A172 (cell line): ENCODE measurements at regions not wholly inside any gene's neighbourhood (a gene's known extent, or its start where the extent isn't known, plus 50 kb on each side); places are given as distances from the start of the nearest gene placed in this dataset.

Experiments
- DNase-seq: peaks from one replicate; pipeline ENCODE4 v3.0.0-alpha.2; 2015; ENCODE audit warnings: low spot score

DNA sequence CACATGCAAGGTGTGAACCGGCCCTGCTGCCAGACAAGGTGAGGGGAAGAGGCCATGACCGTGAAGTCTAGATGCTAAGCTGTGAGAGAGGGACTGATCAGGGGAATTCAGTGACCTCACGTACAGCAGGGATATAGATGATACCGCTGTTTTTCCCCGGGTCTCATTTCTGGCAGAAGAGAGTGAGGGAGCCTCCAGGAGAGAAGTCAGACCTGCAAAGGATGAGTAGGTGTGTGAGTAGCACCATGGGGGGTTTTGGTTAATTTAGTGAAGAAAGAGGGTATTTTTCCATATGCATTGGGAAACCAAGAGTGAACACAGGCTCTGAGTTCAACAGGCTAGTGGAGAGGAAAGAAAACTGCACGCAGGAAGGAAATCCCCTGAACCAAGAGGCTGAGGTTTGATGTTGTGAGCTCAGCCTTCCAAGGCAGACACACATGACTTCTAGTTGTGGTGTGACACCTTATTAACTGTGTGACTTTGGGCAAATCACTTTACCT, 127.6 kb upstream of the GATB start:
- DNase-seq, result no peak

DNA sequence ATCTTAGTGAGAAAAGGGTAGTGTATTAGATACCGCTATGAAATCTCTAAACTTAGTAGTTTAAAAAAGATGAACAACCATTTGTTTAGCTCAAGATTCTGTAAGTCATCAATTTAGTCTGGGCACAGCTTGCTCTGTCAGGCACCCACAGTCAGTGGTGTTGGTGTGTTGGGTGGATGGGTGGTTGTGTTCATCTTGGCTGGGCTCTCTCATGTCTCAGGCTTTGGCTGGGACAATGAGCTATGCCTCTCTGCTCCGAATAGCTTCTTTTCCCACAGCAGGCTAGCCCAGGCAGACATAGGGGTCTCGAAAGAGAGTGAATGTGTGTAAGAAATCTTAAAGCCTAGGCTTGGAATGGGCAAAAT, 127.0 kb upstream of the GATB start:
- no peak for DNase-seq

DNA sequence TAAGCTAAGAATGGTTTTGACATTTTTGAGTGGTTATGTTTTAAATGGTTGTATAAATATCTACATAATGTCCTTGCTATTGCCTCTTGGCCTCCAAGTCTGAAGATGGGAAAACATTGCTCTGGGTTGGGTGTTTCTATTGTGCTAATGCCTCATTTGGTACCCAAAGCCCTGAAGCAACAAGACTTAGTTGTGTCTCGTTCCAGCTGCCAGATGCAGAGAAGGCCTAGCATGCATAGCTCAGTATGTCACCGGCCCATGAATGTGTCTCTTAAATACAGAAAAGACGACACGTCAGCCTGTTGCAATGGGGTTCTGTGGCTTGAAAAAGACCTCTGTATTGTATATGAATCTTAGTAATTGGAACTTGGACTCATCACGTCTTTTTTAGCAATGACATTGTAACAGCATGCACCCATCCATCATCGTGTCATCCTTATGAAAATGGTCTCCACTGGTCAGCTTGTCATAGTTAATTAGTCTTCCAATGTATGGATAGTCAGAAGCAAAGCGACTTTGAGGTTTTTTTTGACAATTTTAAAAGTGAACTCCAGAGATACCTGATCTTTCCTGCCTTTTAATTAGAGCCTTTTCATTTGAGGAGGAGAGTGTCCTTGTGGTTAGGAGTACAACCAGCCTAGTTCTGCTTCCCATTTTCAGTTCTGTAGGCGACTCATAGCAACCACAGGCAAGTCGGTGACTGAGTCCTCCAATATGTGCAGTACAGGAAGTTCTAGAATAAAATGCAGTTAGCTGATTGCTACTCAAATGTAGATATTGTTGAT, 126.4 kb upstream of the GATB start:
- peak; percentile 78 for DNase-seq

DNA sequence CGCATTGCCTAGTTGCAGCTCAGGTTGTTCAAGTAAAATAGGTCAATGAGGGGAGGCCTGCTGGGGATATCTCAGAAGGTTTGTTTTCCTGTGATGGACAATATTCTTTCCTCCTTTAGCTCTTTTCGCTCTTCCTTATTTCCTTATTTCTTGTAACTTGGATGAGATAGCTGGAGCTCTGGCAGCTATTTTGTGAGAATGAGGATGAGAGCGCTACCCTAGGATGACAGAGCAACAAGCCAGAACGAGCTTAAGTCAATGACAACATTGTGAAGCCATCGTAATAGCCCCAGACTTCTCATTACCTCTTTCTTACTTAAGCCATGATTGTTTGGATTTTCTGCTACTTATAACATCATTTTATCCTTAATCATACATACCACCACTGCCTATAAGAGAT, 124.3 kb upstream of the GATB start:
- no peak for DNase-seq

DNA sequence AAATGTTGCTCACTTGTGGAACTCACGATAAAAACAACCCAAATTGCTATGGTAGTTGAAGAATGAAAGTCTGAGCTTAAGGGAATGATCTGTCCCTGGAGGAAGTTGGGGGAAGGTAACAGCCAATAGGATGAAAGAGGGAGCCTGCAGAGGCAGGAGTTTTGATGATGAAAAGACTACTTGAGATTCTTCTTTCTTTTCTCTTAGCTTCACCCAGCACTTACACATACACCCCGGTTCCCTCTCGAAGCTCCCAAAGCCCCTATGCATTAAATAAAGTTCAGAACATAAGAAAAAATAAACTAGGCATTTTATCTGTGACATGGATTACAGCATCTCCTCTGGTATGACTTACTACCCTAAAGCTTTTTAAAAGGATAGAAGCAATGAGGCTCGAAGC, 122.9 kb upstream of the GATB start:
- no peak for DNase-seq

DNA sequence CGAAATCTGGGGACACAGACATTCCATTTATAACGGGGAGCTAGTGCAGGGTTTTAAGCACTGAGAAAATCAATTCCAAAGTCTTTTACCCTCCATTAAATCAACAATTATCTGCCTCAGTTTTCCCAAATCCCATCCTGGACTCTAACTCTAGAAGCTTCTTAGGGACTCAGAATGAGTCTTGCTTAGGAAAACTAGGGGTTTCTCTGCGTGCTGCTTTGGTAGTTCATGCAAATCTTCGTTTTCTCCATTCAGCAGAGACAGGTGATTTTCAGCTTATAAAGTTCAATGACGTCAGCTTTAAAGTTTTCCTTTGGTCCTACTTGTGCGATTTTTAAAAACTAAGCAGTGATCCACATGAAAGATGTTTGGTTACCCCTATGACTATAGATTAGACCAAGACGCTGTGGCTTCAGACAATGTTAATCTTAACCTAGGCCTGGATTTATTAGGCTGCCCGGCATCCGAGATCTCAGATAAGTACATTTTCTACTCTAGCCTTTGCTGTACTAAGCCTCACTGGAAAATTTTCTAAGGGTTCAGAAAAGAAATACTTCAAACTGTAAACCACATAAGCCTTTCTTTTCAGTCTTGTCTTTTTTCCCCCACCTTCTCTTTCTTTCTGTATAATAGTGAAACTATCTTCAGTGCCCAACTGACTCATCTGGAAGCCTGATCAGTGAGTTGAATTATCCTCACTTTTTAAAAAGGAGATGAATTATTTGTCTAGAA, 121.4 kb upstream of the GATB start:
- no peak for DNase-seq

DNA sequence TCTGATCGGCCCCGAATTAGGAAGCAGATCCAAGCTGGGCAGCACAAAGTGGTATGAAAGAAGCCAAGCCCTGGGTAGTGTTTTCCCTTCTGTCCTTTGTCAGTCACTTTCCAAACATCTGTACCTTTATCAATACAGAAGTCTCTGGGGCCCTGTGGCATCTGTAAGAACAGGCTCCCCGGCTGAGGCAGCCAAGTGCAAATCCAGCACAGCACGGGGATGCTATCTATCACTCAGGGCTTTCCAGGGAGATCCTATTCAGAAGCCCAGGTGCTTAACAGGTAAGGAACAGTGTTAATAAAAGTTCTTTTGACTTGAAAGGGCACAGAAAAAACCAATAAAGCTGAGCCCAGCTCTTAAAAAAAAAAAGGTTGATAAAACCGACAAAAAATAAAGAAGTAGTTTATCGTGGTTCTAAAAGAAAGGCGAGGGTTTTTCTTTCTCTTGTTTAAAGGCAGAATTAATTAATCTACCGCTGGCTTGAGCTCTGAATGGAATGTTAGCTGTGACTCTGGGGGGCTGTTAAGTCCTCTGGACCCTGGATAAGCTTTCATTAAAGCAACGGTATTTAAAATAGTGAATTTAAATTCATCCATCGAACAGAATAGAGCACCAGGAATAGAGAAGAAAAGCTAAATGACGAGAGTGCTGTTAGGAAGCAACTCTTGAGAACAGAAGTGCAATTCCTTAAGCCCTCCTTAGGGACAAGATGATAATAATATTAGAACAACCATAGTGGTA, 119.1 kb upstream of the GATB start:
- DNase-seq, result no peak

DNA sequence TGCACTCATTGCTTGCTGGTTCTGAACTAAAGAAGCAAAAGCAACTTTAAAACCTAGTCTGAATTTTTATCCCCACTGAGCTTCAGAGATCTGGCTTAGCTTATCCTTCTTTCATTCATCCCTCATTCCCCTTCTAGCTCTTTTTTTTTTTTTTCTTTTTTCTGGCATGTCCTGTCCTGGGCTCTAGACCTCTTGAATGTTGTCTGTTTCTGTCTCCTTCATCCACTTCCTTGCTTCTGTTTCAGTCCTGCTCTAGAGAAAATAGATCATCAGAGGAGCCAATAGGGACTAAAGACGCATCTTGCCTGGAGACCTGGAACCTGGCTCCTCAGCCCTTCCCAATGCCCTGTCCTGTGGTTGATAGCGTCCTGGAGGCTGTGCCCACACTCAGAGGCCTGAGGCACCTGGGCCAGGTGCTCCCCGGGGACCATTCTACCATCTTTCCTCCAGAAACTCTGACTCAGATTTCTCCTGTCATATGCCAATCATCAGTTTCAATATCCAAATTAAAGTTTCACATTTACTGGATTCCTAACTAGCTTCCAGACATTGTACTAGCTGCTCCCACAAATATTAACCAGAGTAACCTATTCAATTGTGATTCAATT, 115.7 kb upstream of the GATB start:
- no peak for DNase-seq

DNA sequence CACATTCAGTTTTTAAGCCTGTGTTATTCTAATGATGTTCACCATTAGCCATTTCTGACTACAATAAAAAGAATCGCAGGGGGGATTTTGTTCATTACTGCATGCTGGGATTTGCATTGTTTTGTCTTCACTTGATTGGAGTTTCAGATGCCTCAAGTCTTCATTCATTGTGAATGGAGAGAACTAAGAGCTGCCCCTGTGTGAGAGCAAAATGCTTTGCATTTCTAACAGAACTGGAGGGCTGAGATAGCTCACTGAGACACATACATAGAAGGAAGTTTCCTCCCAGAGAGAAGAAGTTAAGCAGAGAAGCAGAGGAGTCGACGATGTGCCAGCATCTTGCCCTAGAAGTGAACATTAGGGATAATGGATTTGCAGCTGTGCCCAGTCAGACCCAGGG, 113.5 kb upstream of the GATB start:
- DNase-seq, result no peak

DNA sequence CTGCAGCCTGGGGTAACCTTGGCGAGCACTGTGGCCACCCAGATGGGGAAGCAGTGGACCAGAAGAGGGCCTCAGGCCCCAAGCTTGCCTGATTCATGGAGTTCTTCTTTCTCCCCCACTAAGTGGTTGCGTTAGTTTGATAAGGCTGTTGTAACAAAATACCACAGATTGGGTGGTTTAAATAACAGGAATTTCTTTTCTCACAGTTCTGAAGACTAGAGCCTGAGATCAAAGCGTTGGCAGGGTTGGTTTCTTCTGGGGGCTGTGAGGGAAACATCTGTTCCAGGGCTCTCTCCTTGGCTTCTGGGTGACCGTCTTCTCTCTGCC, 105.7 kb upstream of the GATB start:
- no peak for DNase-seq

DNA sequence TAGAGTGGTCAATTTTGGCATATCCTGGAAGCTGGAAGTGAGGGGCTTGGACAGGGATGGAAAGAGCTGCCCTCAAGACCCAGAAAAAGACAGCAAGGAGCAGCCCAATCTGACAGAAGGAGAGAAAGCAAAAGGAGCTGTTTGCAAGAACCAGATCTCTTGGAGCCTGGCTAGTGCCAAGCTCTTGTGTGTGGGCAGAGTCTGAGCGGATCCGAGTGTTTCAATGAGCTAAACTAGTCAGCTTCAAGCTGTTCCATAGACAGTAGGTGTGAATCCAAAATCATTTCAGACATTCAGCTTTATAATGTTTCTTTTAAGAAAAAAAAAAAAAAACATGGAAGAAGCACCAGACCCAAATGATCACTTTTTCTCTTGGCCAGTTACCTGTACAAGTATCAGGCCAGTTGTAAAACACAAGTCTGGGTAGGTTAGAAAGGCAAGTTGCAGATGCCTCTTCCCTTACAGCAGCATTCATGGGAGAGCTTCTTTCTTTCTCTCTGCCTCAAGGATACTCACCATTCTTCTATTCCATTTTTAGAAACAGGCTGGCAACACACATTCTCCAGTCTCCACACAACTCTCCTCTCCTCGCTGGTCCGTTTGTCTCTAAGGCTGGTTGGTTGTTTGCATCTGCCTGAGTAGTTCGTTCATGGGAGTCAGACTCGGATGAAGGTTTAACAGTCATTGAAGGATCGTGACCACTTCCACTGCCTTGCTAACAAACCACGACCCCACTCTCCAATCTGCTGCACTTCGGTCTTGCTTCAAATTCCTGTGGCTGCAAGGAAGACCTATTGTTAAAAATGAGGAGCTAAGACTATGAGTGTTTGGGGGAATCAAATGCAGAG, 105.2 kb upstream of the GATB start:
- no peak for DNase-seq

DNA sequence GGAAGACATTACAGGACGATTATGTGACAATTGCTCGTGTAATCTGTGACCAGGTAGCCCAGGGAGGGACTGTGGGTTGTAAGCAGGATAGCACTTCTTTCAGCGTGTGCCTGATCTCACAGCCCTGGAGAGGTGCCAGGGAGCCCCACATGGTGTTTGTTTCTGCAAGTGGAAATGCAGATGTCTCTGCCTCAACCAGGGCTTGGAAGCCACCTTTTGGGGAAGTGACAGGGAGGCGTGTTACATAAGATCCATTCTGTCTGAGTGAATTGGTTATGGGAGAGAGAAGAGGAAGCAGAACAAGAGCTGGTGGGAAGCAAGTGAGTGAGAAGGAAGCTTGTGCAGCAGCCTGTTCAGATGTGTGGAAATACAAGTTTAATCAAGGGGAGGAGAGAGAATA, 104.5 kb upstream of the GATB start:
- DNase-seq, result no peak

DNA sequence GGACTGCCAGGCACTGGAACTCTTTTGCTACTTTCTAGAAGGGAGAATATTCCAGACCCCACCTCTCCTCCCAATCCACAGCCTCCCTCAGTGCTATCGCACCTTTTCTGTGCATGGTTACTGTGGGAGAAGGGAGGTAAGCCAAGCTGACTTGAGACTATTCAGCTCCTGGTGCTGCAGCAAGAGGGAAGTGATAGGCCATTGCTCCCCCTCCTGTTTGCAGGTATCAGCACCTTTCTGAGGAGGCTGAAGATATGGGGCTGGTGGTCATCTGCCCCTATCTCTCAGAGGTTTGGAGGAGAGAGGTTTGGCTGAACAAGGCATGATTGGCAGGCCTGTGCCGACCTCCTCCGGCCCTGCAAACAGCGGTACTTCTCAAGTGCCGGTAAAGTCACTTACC, 103.3 kb upstream of the GATB start:
- DNase-seq, result no peak

DNA sequence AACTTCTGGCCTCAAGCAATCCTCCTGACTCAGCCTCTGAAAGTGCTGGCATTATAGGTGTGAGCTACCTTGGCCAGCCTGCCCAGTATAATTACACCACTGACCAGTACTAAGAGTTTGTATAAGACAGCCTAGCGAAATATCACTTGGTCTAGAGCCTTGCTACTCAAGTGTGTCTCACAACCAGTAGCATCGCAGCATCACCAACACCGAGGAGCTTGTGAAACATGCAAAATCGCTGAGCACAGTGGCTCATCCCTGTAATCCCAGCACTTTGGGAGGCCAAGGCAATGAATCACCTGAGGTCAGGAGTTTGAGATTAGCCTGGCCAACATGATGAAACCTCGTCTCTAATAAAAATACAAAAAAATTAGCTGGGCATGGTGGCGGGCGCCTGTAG, 102.0 kb upstream of the GATB start:
- peak; percentile 45 for DNase-seq

DNA sequence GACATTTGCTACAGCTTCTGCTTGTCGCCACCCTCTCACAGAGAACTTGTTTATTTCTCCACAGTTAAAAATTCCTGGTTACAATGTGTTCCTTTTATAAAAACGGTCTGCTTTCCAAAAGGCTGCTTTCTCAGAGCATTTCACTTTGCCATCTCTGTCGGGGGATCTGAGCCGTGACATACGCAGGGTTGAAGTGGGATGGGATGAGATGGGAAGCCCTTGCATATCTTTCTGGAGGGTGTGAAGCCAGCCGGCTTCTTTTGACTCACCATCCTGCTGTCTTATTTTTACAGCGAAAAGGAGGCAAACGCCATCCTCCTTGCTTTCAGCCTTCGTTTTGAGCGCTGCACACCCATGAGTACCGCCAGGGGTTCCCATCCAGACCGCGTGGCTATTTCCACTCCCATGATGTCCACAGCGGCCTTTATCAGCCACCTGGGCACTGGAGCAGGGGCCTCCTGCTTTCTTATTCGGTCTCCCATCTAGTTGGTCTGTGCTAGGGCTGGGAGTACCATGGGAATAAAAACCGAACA, 99.8 kb upstream of the GATB start:
- no peak for DNase-seq

DNA sequence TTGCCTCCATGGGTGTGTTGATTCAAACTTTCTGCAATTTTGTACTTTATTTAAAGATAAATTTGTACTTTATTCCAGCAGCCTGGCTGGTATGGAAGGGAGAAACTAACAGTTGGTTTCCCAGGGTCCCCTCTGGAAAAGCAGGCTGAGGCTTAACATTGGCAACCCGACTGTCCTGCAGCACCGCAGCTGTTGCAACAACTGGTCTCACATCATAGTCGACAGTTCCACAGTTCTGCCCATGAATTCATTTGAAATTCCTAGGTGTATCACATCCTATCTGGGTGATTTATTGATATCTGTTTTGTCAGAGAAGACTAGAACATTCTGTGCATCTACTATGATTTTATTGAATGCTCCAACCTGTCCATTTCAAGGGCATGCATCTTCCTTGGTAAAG, 98.8 kb upstream of the GATB start:
- DNase-seq, result no peak

DNA sequence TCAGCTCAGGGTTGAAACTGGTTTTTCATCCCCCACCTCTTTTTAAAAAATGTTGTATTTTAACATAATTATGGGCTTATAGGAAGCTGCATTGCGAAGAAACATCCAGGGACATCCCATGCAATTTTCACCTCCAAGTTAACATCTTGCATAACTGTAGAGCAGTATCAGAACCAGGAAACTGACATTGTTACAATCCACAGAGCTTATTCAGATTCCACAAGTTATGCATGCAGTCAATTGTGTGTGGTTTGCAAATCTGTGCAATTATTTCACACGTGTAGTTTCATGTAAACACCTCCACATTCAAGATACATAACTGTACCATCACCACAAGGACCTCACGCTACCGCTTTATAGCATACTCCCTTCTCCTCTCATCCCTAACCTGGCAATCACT, 97.5 kb upstream of the GATB start:
- DNase-seq, result no peak

DNA sequence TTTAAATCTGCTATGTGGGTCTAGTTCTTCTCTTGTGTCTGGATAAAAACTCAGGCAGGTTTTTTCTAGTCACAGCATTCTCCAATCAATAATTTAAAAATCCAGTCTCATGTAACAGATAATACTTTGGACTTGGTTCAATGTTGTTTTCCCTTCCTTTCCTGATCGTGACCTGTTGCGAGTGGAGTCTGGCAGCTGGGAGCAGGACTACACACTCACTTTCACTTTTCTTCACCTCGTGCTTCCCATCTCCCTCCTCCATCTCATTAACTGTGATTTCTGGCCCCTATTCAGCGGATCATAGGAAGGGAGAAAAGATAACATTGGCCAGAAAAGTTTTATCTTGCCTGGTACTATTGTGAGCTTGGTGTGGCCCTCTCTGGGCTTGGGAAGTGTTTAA, 96.6 kb upstream of the GATB start:
- no peak for DNase-seq

DNA sequence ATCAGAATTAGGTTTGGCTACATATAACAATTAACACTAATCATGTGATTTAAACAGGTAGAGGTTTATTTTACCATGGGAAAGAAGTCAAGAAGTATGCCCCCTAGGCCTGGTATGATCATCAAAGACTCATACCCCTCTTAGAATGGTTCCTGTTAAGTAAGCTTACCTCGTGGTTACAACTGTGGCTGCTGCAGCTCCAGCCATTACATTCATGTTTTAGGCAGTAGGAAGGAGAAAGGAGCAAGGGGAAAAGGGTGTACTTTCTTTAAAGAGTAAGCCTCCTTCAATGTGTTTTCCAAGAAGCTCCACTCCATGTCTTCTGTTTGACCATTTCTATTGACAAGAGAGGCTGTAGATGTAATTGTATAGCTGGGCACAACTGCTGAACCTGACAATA, 94.9 kb upstream of the GATB start:
- no peak for DNase-seq

DNA sequence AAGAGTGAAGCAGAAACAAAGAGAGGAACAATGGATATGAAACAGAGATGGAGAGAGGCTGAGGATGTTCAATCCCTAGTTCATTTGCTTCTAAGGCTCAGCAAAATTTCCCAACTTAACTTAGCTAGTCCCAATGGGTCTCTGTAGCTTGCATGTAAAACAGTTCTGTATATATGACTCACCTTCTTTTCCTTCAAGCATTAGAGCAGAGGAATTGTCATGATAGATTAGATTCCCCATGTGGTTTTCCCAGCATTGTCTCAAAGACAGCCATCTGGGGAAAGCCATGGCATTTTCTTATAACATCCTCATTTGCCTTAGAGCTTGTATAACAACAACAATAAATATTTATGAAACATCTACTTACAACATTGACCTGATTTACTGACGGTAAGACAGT, 93.9 kb upstream of the GATB start:
- DNase-seq, result no peak

DNA sequence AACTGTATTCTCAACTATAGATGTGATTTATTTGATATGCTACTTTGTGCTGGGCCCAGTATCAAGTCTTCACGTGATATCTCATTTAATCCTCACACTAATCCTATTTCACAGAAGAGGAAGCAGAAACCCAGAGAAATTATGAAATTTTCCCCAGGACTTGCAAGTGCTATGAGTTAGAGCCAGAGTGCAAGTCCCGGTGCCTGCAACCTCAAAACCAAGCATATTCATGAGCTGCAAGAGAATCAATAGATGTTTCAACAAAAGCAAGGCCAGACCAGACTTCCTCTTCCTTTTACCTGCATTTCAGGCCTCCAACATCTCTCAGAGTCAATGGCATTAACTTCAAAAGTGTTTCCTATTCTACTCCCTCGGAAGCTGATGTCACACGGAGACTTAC, 92.2 kb upstream of the GATB start:
- DNase-seq, result no peak
